Stimulated activated CD8-positive, alpha-beta memory T cell treated with anti-CD3 and anti-CD28 coated beads, Interleukin-15, amount 100 ng/mL, for 48 hours (primary cell): ENCODE measurements at regions not wholly inside any gene's neighbourhood (a gene's known extent, or its start where the extent isn't known, plus 50 kb on each side); places are given as distances from the start of the nearest gene placed in this dataset.

Source experiments
- DNase-seq, 2 donors: peaks; one replicate each; pipeline ENCODE4 v3.0.0-alpha.2; 2020; ENCODE audit warnings: low read depth in 2 of 2

- DNase-seq = no peak
Measured at GRCh38 chr2:193566886-193567285, 1372.2 kb upstream of the TMEFF2 start.

GRCh38 chr2:193566276-193566675, 1371.5 kb upstream of the TMEFF2 start:
- no peak for DNase-seq

- no peak for DNase-seq
Measured at GRCh38 chr2:193562031-193562430, 1367.3 kb upstream of the TMEFF2 start.

GRCh38 chr2:193561054-193561453, 1366.3 kb upstream of the TMEFF2 start:
- no peak for DNase-seq

GRCh38 chr2:193556766-193557470, 1362.2 kb upstream of the TMEFF2 start:
- no peak for DNase-seq

GRCh38 chr2:193549661-193550060, 1354.9 kb upstream of the TMEFF2 start:
- DNase-seq = no peak

GRCh38 chr2:193542762-193543161, 1348.0 kb upstream of the TMEFF2 start:
- DNase-seq = no peak

GRCh38 chr2:193539188-193539587, 1344.5 kb upstream of the TMEFF2 start:
- no peak for DNase-seq

GRCh38 chr2:193538061-193538460, 1343.3 kb upstream of the TMEFF2 start:
- DNase-seq = no peak

- DNase-seq = no peak
Measured at GRCh38 chr2:193537531-193537930, 1342.8 kb upstream of the TMEFF2 start.

- DNase-seq = no peak
Measured at GRCh38 chr2:193528458-193528857, 1333.7 kb upstream of the TMEFF2 start.

- no peak for DNase-seq
Measured at GRCh38 chr2:193527146-193527545, 1332.4 kb upstream of the TMEFF2 start.

GRCh38 chr2:193523662-193524061, 1328.9 kb upstream of the TMEFF2 start:
- DNase-seq = no peak

- no peak for DNase-seq
Measured at GRCh38 chr2:193521523-193521922, 1326.8 kb upstream of the TMEFF2 start.

GRCh38 chr2:193520709-193521458, 1326.2 kb upstream of the TMEFF2 start:
- DNase-seq = no peak

- no peak for DNase-seq
Measured at GRCh38 chr2:193518041-193518817, 1323.5 kb upstream of the TMEFF2 start.

GRCh38 chr2:193517615-193518014, 1322.9 kb upstream of the TMEFF2 start:
- DNase-seq = no peak

- no peak for DNase-seq
Measured at GRCh38 chr2:193506035-193506434, 1311.3 kb upstream of the TMEFF2 start.

- no peak for DNase-seq
Measured at GRCh38 chr2:193505620-193506019, 1310.9 kb upstream of the TMEFF2 start.

- no peak for DNase-seq
Measured at GRCh38 chr2:193502363-193503035, 1307.8 kb upstream of the TMEFF2 start.

GRCh38 chr2:193496786-193497185, 1302.1 kb upstream of the TMEFF2 start:
- DNase-seq = no peak

- no peak for DNase-seq
Measured at GRCh38 chr2:193482557-193482956, 1287.8 kb upstream of the TMEFF2 start.
